ENCODE measurements at regions not wholly inside any gene's neighbourhood (a gene's known extent, or its start where the extent isn't known, plus 50 kb on each side); places are given as distances from the start of the nearest gene placed in this dataset.

DNA sequence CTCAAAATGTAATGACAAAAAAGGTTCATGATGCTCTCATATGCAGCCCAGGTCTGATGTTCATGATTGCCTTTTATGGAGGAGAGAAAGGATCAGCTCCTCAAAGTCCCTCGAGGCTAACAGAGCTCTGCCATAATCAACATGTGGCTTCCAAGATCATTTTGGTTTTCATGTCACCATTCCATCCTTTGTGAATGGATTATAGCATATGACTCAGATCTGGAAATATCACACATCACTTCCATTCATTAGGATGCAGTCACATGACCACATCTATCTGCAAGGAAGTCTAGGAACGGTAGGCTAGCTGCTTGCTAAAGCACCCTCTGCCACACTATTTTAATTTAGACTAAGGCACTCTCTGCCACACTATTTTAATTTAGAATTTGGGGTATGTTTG, 77.6 kb downstream of the COX18 start:
- no peaks in the 10 kb centered on the region for H3K36me3 ChIP-seq (ENCODE audit: control insufficient read depth in 4 of 4, insufficient read depth in 3 of 4, low read depth in 1 of 4, low read length in 3 of 4)
- no peaks in the 10 kb centered on the region for H3K9me3 ChIP-seq (ENCODE audit: control insufficient read depth in 4 of 4, low read length in 3 of 4)
- no peaks in the 10 kb centered on the region for H3K4me1 ChIP-seq (ENCODE audit: control insufficient read depth in 4 of 4, insufficient read depth in 4 of 4, low read length in 3 of 4)
- H3K27ac ChIP-seq (ENCODE audit: low read depth in 1 of 2, low read length in 2 of 2) = no peak overlapping the region
- WGBS = 60% methylated on average over 2 of the region's 2 CpGs
- H3K4me3 ChIP-seq (ENCODE audit: low read depth in 1 of 3, low read length in 3 of 3) = no peak overlapping the region
- no peak overlapping the region for H3K9ac ChIP-seq (ENCODE audit: low read depth in 1 of 2, low read length in 2 of 2)
- DNase-seq (ENCODE audit: low spot score) = no peak
- no peak for TF ChIP-seq RAD21 (IDR thresholded peaks at IDR 0.05)
- TF ChIP-seq FOXA2 (IDR thresholded peaks at IDR 0.05) = no peak
- no peak for TF ChIP-seq FOXA1 (IDR thresholded peaks at IDR 0.05)
- no peak for TF ChIP-seq GABPA (IDR thresholded peaks at IDR 0.05 in 1 of 2, conservative IDR thresholded peaks at IDR 0.05 in 1 of 2)
- TF ChIP-seq, protein P1, sequence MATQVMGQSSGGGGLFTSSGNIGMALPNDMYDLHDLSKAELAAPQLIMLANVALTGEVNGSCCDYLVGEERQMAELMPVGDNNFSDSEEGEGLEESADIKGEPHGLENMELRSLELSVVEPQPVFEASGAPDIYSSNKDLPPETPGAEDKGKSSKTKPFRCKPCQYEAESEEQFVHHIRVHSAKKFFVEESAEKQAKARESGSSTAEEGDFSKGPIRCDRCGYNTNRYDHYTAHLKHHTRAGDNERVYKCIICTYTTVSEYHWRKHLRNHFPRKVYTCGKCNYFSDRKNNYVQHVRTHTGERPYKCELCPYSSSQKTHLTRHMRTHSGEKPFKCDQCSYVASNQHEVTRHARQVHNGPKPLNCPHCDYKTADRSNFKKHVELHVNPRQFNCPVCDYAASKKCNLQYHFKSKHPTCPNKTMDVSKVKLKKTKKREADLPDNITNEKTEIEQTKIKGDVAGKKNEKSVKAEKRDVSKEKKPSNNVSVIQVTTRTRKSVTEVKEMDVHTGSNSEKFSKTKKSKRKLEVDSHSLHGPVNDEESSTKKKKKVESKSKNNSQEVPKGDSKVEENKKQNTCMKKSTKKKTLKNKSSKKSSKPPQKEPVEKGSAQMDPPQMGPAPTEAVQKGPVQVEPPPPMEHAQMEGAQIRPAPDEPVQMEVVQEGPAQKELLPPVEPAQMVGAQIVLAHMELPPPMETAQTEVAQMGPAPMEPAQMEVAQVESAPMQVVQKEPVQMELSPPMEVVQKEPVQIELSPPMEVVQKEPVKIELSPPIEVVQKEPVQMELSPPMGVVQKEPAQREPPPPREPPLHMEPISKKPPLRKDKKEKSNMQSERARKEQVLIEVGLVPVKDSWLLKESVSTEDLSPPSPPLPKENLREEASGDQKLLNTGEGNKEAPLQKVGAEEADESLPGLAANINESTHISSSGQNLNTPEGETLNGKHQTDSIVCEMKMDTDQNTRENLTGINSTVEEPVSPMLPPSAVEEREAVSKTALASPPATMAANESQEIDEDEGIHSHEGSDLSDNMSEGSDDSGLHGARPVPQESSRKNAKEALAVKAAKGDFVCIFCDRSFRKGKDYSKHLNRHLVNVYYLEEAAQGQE (IDR thresholded peaks at IDR 0.05) = no peak
- TF ChIP-seq, protein P2, sequence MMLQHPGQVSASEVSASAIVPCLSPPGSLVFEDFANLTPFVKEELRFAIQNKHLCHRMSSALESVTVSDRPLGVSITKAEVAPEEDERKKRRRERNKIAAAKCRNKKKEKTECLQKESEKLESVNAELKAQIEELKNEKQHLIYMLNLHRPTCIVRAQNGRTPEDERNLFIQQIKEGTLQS (IDR thresholded peaks at IDR 0.05) = no peak
- no peak for TF ChIP-seq YY1 (IDR thresholded peaks at IDR 0.05)
- H3K27me3 ChIP-seq (ENCODE audit: control insufficient read depth in 4 of 4, insufficient read depth in 4 of 4, low read length in 3 of 4) = no peaks in the 10 kb centered on the region

DNA sequence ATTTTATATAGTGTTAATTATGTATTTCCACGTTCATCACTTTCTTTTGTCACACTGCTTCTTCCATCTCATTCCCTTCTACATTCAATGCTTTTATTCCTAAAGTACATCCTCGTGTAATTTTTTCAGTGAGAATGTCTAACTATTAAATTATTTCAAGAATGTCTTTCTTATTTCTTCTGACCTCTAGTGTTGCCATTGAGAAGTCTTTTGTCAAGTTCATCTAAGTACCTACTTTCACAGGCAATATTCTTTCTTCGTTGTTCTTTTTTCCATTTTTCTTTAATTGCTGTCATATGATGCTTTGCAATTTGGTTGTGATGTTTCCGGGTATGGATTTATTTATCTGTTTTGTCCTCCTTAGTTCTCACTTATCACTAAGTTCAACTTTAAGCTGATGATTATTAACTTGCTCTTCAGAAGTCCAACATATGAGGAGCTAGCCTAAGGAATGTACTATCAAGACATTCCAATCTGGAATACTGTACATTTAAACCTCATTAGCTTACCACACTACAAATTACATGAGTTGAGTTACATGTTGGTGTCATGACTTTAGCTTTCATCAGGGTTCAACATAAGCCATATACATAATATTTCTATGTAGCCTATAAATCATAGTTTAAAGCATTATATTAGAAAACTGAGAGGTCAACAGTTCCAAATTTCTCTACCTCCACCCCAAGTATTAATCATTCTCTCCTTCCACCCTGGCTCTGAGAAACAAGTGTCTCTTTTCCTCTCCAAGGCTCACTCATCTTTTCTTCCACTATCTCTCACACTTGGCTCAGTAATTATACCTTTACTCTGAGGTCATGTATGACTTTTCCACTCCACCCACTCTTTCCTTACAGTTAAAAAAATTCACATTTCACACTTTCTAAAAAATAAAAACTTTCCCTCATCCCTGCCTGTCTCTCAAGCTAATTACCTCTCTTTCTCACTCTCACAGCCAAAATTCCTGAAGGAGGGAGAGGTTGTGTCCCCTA, 81.5 kb downstream of the COX18 start:
- H3K4me3 ChIP-seq (ENCODE audit: low read depth in 1 of 3, low read length in 3 of 3) = no peak overlapping the region
- no peak for TF ChIP-seq FOXA1 (IDR thresholded peaks at IDR 0.05)
- no peak for TF ChIP-seq GABPA (IDR thresholded peaks at IDR 0.05 in 1 of 2, conservative IDR thresholded peaks at IDR 0.05 in 1 of 2)
- TF ChIP-seq, protein P2 (IDR thresholded peaks at IDR 0.05) = no peak
- no peak for TF ChIP-seq EGR1 (IDR thresholded peaks at IDR 0.05; ENCODE audit: low read depth in 2 of 2)
- no peak for TF ChIP-seq JUND (IDR thresholded peaks at IDR 0.05)
- TF ChIP-seq, protein P3, sequence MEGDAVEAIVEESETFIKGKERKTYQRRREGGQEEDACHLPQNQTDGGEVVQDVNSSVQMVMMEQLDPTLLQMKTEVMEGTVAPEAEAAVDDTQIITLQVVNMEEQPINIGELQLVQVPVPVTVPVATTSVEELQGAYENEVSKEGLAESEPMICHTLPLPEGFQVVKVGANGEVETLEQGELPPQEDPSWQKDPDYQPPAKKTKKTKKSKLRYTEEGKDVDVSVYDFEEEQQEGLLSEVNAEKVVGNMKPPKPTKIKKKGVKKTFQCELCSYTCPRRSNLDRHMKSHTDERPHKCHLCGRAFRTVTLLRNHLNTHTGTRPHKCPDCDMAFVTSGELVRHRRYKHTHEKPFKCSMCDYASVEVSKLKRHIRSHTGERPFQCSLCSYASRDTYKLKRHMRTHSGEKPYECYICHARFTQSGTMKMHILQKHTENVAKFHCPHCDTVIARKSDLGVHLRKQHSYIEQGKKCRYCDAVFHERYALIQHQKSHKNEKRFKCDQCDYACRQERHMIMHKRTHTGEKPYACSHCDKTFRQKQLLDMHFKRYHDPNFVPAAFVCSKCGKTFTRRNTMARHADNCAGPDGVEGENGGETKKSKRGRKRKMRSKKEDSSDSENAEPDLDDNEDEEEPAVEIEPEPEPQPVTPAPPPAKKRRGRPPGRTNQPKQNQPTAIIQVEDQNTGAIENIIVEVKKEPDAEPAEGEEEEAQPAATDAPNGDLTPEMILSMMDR (IDR thresholded peaks at IDR 0.05; ENCODE audit: low read depth, low read length, missing input control) = no peak
- no peak for TF ChIP-seq SP1 (IDR thresholded peaks at IDR 0.05)
- TF ChIP-seq, protein P4, sequence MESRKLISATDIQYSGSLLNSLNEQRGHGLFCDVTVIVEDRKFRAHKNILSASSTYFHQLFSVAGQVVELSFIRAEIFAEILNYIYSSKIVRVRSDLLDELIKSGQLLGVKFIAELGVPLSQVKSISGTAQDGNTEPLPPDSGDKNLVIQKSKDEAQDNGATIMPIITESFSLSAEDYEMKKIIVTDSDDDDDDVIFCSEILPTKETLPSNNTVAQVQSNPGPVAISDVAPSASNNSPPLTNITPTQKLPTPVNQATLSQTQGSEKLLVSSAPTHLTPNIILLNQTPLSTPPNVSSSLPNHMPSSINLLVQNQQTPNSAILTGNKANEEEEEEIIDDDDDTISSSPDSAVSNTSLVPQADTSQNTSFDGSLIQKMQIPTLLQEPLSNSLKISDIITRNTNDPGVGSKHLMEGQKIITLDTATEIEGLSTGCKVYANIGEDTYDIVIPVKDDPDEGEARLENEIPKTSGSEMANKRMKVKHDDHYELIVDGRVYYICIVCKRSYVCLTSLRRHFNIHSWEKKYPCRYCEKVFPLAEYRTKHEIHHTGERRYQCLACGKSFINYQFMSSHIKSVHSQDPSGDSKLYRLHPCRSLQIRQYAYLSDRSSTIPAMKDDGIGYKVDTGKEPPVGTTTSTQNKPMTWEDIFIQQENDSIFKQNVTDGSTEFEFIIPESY (IDR thresholded peaks at IDR 0.05) = no peak
- TF ChIP-seq FOXA2 (IDR thresholded peaks at IDR 0.05) = no peak
- no peak for TF ChIP-seq NR2F2 (IDR thresholded peaks at IDR 0.05)
- no peak for TF ChIP-seq RAD21 (IDR thresholded peaks at IDR 0.05)
- TF ChIP-seq, protein P5, sequence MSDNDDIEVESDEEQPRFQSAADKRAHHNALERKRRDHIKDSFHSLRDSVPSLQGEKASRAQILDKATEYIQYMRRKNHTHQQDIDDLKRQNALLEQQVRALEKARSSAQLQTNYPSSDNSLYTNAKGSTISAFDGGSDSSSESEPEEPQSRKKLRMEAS (IDR thresholded peaks at IDR 0.05) = no peak
- H3K27me3 ChIP-seq (ENCODE audit: control insufficient read depth in 4 of 4, insufficient read depth in 4 of 4, low read length in 3 of 4) = no peaks in the 10 kb centered on the region
- WGBS = 79% methylated on average over 4 of the region's 4 CpGs
- no peaks in the 10 kb centered on the region for H3K4me1 ChIP-seq (ENCODE audit: control insufficient read depth in 4 of 4, insufficient read depth in 4 of 4, low read length in 3 of 4)
- H3K9ac ChIP-seq (ENCODE audit: low read depth in 1 of 2, low read length in 2 of 2) = no peak overlapping the region
- DNase-seq (ENCODE audit: low spot score) = no peak
- no peaks in the 10 kb centered on the region for H3K9me3 ChIP-seq (ENCODE audit: control insufficient read depth in 4 of 4, low read length in 3 of 4)
- H3K27ac ChIP-seq (ENCODE audit: low read depth in 1 of 2, low read length in 2 of 2) = no peak overlapping the region
- no peaks in the 10 kb centered on the region for H3K36me3 ChIP-seq (ENCODE audit: control insufficient read depth in 4 of 4, insufficient read depth in 3 of 4, low read depth in 1 of 4, low read length in 3 of 4)
